Rectal smooth muscle tissue (tissue), 1 donor: ENCODE measurements at regions not wholly inside any gene's neighbourhood (a gene's known extent, or its start where the extent isn't known, plus 50 kb on each side); places are given as distances from the start of the nearest gene placed in this dataset.

Experiments
- H3K27ac ChIP-seq: one replicate; pipeline ENCODE4 v1.7.0; 2013; ENCODE audit warnings: low read depth, low read length, inconsistent platforms
- H3K27me3 ChIP-seq: one replicate; pipeline ENCODE4 v1.7.0; 2013; ENCODE audit warnings: low read length; ENCODE audit not compliant: control insufficient read depth, insufficient read depth
- H3K36me3 ChIP-seq: one replicate; pipeline ENCODE4 v1.7.0; 2013; ENCODE audit warnings: low read length; ENCODE audit not compliant: control insufficient read depth, insufficient read depth
- H3K4me1 ChIP-seq: one replicate; pipeline ENCODE4 v1.7.0; 2013; ENCODE audit warnings: low read length; ENCODE audit not compliant: control insufficient read depth, insufficient read depth
- H3K4me3 ChIP-seq: one replicate; pipeline ENCODE4 v1.7.0; 2013; ENCODE audit warnings: low read length
- H3K9ac ChIP-seq: one replicate; pipeline ENCODE4 v1.7.0; 2013; ENCODE audit warnings: low read length

DNA sequence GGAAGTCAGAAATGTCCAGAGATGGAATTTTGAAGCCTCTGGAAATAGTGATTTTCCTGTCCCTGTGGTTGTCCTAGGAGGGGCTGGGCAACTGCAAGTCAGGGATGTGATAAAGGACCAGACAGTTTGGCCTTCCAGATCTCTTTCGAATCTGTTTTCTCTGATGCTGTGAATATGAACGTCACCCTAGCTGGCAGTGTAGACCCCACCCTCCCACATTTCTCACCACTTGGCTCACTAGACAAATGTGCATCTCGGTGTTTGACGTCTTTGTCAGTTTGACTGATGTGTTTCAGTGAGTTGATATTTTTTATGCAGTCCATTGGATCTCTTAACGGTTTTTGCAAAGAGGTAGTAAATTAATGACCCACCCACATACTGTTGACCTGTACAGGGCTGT is 301.2 kb downstream of the TNS1 start:
- no peaks in the 10 kb centered on the region for H3K27me3 ChIP-seq
- H3K9ac ChIP-seq, result no peak overlapping the region
- no peak overlapping the region for H3K27ac ChIP-seq
- no peaks in the 10 kb centered on the region for H3K4me1 ChIP-seq
- H3K4me3 ChIP-seq, result no peak overlapping the region
- H3K36me3 ChIP-seq, result no peaks in the 10 kb centered on the region

DNA sequence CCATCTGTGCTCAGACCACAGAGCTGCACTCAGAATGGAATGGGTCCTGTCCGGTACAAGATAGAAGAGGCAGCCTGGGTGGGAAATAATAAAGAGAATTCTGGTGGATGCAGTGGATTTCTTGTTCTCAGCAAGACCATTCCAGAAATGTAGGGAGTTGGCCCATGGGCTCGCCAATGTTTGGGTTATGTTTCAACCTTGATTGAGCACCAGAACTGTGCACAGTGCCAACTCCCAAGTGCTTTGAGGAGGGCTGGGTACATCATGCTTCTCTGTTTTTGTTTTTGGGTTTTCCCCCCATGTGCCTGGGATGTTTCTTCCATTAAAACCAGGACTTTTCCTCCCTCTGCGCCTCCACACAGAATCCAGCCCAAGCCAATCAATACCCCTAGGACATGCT is 304.1 kb downstream of the TNS1 start:
- no peak overlapping the region for H3K27ac ChIP-seq

DNA sequence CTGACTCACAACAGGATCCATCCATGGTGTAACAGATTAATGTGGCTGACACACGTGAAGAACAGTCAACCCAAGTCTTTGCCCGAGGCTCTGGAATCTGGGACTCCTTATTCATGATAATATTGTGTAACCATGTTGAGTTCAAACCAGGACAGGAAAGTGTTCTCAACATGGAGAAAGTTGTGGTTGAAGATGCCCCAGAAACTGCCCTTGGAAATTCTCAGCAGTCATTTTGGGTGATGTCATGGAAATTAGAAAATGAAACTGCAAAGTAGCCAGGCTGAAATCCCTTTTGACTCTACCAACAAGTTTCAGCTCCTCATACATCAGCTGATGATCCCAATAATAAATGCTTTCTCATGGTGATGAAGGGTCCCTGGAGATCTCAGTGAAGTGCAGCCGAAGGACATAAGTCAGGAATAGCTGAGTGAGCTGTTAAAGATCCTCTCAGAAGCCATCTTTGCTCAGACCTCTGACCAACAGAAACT is 307.7 kb downstream of the TNS1 start:
- no peak overlapping the region for H3K27ac ChIP-seq
- H3K27me3 ChIP-seq, result no peaks in the 10 kb centered on the region

More for the DNA sequence above, 304.1 kb downstream of the TNS1 start:
- H3K36me3 ChIP-seq, result no peaks in the 10 kb centered on the region
- no peak overlapping the region for H3K9ac ChIP-seq
- H3K4me1 ChIP-seq, result no peaks in the 10 kb centered on the region
- H3K27me3 ChIP-seq, result no peaks in the 10 kb centered on the region
- no peak overlapping the region for H3K4me3 ChIP-seq

DNA sequence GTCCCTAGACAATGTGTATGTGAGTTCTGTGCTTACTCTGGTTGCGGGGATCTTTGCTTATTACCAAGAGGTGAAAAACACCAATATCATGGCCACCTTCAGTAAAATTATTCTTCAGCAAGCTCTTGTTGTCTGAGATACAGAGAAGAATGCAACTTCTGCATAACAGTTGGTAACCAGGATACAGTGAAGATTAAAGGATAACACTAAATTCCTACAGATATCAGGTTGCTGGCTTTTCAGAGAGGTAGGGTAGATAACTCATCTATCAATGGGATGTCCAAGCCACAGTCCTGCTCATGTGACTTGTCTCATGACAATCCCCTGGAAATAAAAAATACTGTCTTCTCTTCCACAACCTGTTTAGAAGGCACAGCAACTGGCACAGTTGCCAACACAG is 308.5 kb downstream of the TNS1 start:
- Histone ChIP-seq H3K36me3 (no peaks in the 10 kb centered on the region), H3K27ac (no peak overlapping the region), H3K4me1 (no peaks in the 10 kb centered on the region), H3K9ac (no peak overlapping the region), H3K4me3 (no peak overlapping the region), H3K27me3 (no peaks in the 10 kb centered on the region)

More for the DNA sequence above, 307.7 kb downstream of the TNS1 start:
- Histone ChIP-seq H3K4me3 (no peak overlapping the region), H3K4me1 (no peaks in the 10 kb centered on the region), H3K36me3 (no peaks in the 10 kb centered on the region), H3K9ac (no peak overlapping the region)

DNA sequence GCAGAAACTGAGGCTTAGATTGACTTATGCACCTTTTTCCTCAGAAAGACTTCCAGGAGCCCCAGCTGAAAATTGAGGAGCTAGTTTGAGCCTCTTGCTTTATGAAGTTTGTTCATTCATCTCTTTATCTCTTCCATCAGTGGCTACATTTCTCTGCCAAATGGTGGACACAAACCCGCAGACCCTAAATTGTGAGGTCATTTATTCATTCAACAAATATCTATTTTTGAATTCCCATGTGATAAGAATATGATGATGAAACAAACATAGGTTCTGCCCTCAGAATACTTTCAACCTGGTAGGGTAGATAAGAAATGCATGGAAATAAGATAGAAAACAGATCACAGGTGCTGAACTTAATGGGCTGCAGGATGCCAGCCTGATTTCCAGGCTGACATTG is 309.4 kb downstream of the TNS1 start:
- Histone ChIP-seq H3K27ac (no peak overlapping the region), H3K9ac (no peak overlapping the region), H3K36me3 (no peaks in the 10 kb centered on the region), H3K4me1 (no peaks in the 10 kb centered on the region), H3K27me3 (no peaks in the 10 kb centered on the region), H3K4me3 (no peak overlapping the region)

DNA sequence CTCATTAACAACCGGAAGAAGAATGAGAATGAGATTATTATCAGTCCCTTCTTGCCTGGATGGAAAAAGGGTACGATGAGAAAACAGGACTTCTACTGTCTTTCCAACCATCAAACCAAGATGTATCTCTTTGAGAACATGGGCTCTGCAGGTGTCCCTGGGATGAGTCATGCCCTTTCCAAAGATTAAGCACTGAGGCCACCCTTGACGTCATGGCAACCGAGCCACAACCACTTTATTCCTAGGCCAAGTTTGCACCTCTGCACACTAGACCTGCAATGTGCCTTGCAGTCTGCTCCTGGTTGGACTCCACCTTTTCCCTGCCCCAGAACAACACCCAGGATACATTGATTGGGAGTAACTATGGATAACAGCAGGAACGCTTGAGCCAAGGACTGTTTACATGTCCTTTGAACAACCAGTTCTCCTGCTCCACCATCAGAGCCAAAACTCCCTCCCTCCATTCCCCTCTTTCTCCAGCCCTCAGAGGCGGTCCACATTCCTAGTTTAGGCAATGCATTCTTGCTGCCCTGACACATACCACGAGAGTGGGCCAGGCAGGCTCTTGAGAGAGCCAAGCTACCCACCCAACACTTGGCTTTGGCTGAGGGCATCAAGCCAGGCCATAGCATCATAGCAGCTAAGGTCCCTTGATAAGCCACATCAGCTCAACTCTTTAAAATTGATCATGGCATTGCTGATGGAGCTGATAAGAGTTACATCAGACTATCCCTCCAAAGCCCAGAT is 310.7 kb downstream of the TNS1 start:
- H3K9ac ChIP-seq, result no peak overlapping the region
- no peaks in the 10 kb centered on the region for H3K36me3 ChIP-seq
- H3K27ac ChIP-seq, result no peak overlapping the region
- no peaks in the 10 kb centered on the region for H3K27me3 ChIP-seq
- no peaks in the 10 kb centered on the region for H3K4me1 ChIP-seq
- no peak overlapping the region for H3K4me3 ChIP-seq

DNA sequence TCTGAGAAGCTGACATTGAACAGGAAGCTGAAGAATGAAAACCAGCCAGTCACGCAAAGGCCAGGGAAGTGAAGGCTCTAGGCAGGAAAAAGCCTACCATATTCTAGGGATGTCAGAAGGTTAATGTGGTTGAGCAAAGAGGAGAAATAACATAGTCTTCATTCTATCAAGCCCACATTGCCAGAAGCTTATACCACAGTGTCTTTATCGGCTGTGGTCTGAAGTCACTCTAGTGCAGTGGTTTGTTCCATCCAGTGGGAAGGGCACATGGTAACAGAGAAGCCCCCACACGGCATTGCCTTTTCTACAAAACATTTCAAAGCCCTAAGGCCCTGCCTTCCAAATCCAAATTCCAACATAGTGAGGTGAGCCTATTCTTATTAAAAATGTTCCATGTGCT is 311.3 kb downstream of the TNS1 start:
- no peak overlapping the region for H3K27ac ChIP-seq
- no peaks in the 10 kb centered on the region for H3K27me3 ChIP-seq
- H3K4me1 ChIP-seq, result no peaks in the 10 kb centered on the region
- H3K36me3 ChIP-seq, result no peaks in the 10 kb centered on the region
- H3K4me3 ChIP-seq, result no peak overlapping the region
- H3K9ac ChIP-seq, result no peak overlapping the region

DNA sequence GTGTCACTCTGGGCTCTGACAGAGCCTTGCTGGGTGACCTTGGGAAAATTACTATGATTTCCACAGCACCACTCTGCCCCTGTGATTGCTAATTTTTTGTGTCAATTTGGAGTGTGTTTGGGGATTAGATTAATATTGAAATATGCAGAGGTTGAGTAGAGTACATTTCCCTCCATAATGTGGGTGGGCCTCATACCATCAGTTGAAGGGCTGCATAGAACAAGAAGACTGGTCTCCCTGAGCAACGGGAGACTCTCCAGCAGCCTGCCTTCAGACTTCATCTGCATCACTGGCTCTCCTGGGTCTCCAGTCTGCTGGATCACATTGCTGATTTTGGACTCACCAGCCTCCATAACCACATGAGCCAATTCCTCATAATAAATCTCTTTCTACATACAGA is 313.7 kb downstream of the TNS1 start:
- no peak overlapping the region for H3K9ac ChIP-seq
- no peaks in the 10 kb centered on the region for H3K27me3 ChIP-seq
- no peaks in the 10 kb centered on the region for H3K4me1 ChIP-seq
- no peak overlapping the region for H3K27ac ChIP-seq
- no peaks in the 10 kb centered on the region for H3K36me3 ChIP-seq
- no peak overlapping the region for H3K4me3 ChIP-seq

DNA sequence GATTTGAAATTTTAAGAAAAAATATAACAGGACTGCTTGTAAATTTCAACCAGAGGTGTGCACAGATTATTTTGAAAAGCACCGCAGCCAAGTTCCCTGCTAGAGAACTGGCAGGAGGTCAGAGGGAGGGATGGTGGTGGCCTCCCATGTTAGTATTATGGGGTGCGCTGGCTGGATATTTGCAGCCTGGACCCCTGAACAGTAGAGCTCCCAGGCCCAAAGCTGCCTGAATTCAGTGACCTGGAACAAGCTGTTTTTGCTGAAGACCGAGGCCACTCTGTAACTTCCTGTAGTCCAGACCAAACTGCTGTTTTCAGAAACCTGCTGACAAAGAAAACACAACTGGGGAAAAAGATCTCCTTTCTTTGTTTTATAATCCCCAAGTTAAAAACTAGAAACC is 314.3 kb downstream of the TNS1 start:
- Histone ChIP-seq H3K4me1 (no peaks in the 10 kb centered on the region), H3K27ac (no peak overlapping the region), H3K27me3 (no peaks in the 10 kb centered on the region), H3K36me3 (no peaks in the 10 kb centered on the region), H3K9ac (no peak overlapping the region), H3K4me3 (no peak overlapping the region)

DNA sequence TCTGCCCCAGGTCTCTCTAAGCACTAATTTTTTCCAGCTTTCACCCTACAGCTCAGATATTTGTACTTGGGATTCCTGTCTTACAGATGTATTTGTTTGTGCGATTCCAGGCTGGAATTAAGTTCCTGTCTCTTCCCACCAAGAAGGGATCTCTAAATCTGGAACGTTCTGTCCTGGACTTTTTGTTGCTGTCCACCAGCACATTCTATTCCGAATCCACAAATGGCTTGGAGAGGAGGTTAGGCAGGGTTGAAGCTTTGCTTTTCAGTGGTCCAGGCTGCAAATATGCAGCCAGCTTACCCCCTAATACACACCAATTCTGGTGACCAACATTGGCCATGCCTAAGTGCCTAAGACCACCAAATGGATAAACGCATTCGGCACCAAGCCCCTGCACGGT is 315.0 kb downstream of the TNS1 start:
- no peak overlapping the region for H3K27ac ChIP-seq
- H3K4me1 ChIP-seq, result no peaks in the 10 kb centered on the region
- H3K4me3 ChIP-seq, result no peak overlapping the region
- no peaks in the 10 kb centered on the region for H3K36me3 ChIP-seq
- no peak overlapping the region for H3K9ac ChIP-seq
- no peaks in the 10 kb centered on the region for H3K27me3 ChIP-seq

DNA sequence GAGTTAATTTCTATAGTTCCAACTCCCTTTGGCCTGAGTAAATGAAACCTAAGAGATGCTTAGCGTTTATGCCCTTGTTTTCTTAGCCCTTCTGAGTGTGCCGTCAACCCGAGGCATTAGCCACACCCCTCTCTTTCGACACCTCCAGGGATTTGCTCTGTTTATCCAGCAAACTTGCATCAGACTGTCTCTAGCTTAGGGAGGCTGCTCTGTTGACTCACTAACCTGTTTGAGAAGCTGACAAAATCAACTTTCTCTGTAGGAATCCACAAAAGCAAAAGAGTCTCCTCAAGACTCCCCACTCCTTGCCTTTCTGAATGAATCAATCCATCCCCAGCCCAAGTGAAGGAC is 317.6 kb downstream of the TNS1 start:
- H3K4me1 ChIP-seq, result no peaks in the 10 kb centered on the region
- H3K9ac ChIP-seq, result no peak overlapping the region
- no peak overlapping the region for H3K27ac ChIP-seq
- H3K4me3 ChIP-seq, result no peak overlapping the region
- H3K36me3 ChIP-seq, result no peaks in the 10 kb centered on the region
- H3K27me3 ChIP-seq, result no peaks in the 10 kb centered on the region

DNA sequence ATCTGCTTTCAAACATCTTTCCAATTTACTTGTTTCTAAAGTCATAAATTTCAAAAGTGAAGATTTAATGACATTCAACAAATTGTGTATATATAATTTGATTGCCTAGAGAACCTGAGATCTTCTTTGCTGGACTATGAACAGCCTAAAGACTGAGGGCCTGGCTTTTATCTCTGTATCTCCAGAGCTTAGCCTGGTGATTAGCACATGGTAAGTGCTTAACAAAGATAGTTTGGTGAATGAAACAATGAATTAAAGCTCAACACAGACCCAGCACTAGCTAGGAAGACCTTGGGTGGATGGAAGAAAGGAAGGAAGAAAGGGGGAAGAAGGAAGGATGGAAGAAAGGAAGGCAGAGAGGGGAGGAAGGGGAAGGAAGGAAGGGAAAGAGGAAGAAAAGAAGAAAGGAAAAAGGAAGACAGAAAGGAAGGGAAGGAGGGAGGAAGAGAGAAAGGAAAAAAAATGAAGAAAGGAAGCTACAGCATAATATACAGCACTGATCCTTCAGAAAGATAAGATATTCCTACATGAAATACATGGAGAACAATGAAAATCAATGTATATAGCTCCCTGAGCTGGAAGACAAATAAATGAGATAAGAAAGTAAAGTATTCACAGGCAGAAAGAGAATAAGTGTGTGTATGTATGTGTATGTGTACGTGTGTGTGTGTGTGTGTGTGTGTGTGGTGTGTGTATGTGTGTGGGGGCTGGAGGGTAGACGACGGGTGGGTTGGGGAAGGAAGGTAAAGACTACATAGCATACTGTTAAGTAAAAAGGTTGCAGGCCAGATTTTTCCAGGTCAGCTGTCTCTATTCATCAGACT is 318.2 kb downstream of the TNS1 start:
- no peak overlapping the region for H3K27ac ChIP-seq
- no peak overlapping the region for H3K4me3 ChIP-seq
- H3K36me3 ChIP-seq, result no peaks in the 10 kb centered on the region
- H3K27me3 ChIP-seq, result no peaks in the 10 kb centered on the region
- H3K9ac ChIP-seq, result no peak overlapping the region
- no peaks in the 10 kb centered on the region for H3K4me1 ChIP-seq
